Suppressor macrophage (primary cell): ENCODE measurements at regions not wholly inside any gene's neighbourhood (a gene's known extent, or its start where the extent isn't known, plus 50 kb on each side); places are given as distances from the start of the nearest gene placed in this dataset.

Source experiments
- DNase-seq, 4 experiments: peaks; one replicate each; pipeline ENCODE4 v3.0.0-alpha.2; 2020 to 2022

DNA sequence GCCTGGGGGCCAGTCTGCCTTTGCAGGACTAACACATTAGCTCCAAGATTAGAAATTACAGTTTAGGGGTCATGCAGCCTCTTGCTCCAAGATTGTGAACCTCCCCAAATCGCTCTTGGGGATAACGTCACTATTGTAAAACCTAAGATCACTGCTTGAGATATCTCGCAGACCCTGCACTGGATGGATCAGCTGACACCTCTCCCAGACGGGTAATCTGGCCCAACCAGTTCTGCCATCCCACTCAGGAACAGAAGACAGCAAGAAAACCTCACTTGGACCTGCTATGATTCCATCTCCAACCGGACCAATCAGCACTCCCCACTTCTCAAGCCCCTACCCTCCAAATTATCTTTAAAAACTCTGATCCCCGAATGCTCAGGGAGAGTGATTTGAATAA, 431.2 kb downstream of the GPM6A start:
- no peak for DNase-seq

- no peak for DNase-seq
Observed at GRCh38 chr4:175385797-175386196, 426.3 kb downstream of the GPM6A start.

DNA sequence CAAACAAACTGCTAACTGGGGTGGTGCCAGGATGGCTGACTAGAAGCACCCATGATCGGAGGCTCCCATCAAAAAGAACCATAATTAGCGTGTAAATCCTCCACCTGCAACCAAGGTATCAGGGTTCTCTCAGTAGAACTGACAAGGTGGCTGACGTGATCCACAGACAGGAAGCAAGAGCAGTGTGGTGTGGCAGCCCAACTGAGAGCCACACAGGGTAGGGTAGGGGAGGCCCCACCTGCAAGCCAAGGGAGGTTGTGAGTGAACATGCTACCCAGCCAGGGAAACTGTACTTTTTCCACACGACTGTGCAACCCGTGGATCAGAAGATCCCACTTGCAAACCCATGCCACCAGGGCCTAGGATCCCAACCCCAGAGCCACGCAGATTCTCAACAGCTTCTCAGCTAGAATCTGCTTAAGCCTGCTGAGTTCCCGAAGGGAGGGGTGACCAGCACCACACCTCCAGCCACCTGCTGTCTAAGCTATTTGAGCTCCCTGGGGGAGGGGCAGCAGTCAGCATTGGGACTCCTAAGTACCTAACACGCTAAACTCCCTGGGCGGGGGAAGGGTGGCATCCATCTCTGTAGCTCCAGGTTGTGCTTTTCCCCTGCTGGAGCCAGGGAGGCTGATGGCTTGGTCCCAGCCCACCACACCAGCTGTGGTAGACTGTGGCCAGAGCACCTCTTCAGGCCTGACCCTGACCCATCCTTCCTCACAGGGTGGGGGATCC, 425.1 kb downstream of the GPM6A start:
- no peak for DNase-seq

DNA sequence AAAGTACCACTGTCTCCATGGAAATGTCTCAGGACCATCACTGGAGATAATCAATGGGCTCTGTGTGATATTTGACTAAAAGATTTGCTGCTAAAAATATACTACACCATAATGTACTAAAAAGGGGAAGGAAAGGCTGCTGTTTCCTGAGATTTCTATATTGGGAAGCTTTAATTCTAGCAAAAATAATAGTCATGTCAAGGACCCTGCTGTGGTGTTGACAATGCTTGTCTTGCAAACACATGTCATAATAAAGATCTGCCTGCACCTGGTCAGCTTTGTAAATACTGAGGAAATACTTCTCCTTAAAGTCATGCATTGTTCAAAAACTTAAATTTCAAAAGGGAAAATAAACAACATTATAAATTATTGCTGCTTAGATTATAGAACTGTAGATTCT, 417.9 kb downstream of the GPM6A start:
- DNase-seq, result peak in 1 of 4 experiments; percentile 6

DNA sequence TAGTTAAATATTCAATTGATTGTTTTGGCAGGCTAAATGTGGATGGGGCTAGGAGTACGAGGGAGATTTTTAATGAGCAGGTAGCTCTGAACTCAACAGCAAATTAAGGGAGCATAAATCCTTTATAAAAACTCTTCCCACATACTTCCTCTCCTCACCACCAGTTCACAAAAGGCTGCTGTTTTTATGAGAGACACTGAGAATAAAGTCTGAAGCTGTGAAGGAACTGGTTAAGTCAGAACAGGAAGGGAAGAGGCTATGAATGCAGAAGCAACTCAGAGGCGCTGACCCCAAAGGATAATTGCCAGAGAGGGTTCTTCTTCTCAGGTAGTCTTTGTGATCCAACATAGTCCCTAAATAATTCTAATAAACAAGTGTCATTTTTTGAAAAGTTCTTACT, 406.1 kb downstream of the GPM6A start:
- DNase-seq, result peak; percentile 1 to 28 (median 6)

DNA sequence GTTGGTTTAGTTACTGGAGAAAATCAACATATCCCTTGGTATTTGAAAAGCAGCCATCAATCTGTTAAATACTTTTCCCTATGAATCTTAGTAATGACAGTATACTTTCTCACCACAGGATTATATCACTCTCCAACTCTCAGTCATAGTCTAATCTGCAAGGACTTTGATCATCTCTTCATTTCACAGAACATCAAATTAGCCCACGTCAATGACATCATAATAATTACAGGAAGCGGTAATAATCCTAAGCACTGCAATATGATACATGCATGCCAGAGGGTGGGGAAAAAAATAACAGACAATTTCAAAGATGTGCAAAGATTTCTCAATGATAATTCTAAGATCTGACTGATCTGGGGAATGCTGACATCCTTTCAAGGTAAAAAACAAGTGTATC, 404.1 kb downstream of the GPM6A start:
- DNase-seq, result no peak

DNA sequence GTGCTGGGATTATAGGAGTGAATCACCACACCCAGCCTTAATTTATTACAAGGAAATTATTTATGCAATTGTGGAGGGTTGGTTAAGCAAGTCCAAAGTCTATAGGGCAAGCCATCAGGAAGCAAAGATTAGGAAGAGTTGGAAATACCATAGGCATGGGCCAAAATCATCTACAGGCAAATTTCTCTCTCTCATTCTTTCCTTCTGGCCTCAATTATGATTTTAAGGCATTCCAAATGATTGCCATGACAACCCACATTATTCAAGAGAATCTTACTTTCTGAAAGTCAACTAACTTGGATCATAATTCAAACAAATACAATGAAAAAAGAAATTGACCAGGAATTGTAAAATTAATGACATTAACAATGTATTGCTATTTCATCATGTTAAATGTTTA, 400.8 kb downstream of the GPM6A start:
- DNase-seq, result no peak

DNA sequence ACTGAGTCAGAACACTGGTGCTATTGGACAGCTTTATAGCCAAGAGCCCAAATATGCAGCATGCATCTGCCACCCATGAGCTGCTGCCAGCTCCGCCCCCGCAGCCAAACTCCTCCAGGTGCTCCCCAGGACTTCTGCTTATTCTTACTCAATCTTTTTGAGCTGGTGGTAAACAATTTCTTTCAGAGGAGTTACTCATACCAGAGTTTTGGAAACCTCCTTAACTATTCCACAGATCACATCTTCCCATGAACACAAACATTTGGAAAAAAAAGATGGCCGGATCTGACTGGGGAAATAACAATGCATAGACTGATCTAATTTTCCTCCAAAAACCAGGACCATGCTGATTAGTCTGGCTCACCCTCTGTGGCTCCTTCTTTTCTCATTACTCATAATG, 399.9 kb downstream of the GPM6A start:
- DNase-seq, result no peak

DNA sequence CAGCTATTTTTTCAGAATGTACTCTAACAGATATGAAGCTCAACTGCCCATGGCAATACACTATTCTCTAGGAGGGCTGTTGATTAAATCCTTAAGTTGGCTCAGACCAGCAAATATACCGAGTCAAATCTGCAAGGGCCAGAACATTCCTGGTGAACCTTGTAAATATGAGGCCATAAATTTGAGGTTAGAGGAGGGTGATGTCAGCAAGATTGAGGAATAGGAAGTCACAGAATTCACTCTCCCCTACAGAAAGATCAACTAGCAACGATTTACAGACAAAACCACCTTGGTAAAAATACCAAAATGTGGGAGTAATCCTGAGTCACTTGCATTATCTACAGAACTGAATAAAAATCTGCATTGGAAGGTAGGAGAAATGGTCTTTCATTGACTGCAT, 399.3 kb downstream of the GPM6A start:
- DNase-seq, result no peak

DNA sequence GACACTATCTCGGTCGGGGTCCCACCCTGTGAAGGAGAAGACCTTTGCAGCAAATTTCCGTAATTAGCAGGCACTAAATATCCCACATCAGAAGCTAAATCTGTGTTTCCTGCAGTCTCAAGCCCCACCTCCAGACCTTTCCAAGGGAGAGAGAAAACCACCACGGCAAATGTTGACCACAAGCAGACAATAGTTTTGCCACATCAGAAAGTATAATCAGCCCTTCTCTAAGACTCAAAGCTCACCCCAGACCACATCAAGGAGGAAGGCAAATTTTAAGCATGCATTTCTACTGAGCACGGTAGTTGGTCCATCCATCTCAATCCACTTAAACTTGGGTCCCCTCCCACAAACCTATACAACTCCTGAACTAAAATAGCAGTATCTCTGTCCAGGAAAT, 398.5 kb downstream of the GPM6A start:
- no peak for DNase-seq

GRCh38 chr4:175414602-175415001, 397.5 kb downstream of the GPM6A start:
- no peak for DNase-seq

DNA sequence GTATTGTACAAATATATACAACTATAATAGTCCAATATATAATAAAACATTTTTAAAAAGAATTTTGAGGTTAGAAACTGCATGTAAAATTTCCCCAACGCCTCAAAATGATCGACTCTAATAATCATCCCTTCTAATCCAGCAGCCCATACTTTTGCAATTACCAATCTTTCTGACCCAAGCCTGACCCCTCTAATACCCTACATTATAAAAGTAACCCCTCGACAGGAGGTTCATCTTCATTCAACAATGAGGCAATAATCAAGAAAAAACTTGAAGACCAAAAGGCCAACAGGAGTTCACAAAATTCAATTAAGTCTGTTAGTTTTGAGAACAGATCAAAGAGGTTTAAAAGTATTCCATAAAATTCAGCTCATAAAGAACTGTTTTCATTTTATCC, 393.5 kb downstream of the GPM6A start:
- no peak for DNase-seq

GRCh38 chr4:175419236-175419718, 392.8 kb downstream of the GPM6A start:
- no peak for DNase-seq

GRCh38 chr4:175421506-175421905, 390.6 kb downstream of the GPM6A start:
- DNase-seq, result no peak

GRCh38 chr4:175422331-175422730, 389.7 kb downstream of the GPM6A start:
- DNase-seq, result no peak

DNA sequence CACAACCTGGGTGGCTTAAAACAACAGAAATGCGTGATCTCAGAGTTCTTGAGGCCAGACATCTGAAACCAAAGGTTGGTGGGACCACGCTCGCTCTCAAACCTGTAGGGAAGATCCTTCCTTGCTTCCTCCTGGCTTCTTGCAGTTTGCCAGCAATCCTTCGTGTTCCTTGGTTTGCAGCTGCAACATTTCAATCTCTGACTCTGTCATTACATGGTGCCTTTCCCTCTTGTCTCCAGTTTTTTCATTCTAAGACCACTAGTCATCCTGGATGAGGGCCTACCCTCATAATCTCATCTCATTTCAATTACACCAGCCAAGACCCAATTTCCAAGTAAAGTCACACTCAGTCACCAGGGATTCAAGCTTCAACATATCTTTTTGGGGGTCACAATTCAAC, 388.0 kb downstream of the GPM6A start:
- DNase-seq, result no peak

GRCh38 chr4:175427751-175428150, 384.3 kb downstream of the GPM6A start:
- no peak for DNase-seq

DNA sequence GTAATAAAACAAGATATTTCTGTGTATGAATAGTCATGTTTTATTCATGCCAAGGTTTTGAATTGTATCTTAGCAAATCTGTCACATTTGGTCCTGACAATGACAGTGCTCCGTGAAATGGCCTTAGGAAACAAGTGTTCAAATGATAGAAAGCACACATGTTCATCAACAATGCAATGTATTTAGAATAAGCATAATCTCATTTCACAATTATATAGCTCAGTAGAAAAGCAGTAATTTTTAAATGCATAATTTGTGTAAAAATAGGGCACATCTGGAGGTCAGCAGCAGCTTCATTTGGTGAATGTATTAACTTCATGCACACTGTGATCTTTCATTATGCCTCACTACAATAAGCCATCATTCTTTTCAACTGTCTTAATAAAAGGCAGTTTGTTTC, 380.4 kb downstream of the GPM6A start:
- DNase-seq, result no peak

GRCh38 chr4:175435381-175435783, 376.7 kb downstream of the GPM6A start:
- peak; percentile 0 to 12 (median 4) for DNase-seq

DNA sequence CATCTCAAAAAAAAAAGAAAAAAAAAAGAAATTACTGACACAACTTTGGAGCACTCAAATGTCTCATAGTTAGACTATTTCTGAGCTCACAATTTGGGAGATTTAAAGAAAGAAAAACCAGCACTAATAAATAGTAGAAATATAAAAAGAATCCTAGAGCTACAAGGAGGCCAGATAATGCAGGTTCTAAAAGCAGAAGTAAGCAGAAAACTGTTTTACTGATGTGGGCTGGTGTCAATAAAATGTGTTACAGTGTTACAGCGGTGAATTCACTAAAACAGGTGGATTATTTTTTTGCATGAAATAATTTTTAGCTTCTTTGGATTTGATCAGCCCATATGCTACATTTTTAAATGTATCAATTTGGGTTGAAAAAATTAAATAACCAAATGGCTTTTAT, 375.9 kb downstream of the GPM6A start:
- DNase-seq, result no peak

DNA sequence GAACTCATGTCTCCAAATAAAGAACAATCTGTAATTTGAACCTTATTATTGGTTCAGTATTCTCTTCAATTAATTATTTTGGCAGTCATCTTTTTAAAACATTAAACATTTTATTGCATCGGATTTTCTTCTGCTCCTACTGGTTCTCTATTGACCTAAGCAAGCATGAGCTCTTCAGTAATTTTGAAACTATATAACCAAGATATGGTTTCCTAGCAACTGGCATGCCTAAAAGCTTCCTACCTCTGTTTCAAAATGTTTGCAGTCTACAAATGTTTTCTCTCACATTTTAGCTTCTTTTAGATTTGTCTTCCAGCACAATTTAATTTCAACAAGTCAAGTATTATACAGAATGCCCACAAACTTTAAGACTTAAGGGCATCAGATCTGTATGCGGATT, 371.3 kb downstream of the GPM6A start:
- no peak for DNase-seq

- DNase-seq, result no peak
Observed at GRCh38 chr4:175441256-175441655, 370.8 kb downstream of the GPM6A start.

GRCh38 chr4:175443547-175443946, 368.5 kb downstream of the GPM6A start:
- DNase-seq, result no peak

DNA sequence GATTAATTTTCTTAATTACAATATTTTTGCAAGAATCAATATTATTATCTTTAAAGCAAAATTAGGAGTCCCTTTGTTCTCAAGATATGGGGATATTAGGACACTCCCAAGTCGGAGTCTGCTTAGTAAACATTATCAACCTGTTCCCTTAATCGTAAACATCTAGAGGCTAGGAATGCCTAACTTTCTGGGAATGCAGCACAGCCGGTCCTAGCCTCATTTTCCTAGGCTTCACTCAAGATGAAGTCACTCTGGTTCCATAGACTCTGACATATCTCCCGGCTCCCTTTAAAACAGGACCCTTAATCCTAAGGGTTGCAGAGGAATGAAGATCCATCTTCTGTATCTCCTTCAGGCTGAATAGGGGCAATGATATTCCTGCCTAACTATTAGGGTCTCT, 367.6 kb downstream of the GPM6A start:
- no peak for DNase-seq

GRCh38 chr4:175447016-175447415, 365.0 kb downstream of the GPM6A start:
- DNase-seq, result no peak
